ENCODE measurements at regions not wholly inside any gene's neighbourhood (a gene's known extent, or its start where the extent isn't known, plus 50 kb on each side); places are given as distances from the start of the nearest gene placed in this dataset.

DNA sequence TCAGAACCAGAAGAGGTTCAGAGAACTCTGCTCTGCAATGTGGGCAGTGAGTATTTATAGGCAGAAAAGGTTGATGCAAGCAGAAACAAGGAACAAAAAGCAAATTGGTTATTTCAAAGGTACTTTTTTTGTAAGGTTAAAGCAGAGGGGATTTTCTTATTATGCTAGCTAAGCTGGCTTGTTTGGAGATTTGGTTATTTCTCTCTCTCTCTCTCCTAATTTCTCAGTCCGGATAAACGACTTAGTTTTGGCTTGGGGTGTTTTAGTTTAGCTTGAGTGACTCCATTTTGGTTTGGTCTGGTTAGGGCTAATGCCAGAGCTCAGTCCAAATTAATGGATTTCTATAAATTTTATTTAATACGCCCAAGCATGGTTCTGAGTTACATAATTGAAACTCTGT lies 566.8 kb downstream of the SH2D4B start:
- no peak overlapping the region for H3K9ac ChIP-seq (replicated peaks in 1 of 4; ENCODE audit: extremely low read depth in 1 of 4, low read depth in 3 of 4, low read length in 3 of 4)
- H2BK5ac ChIP-seq (ENCODE audit: low read depth, low read length), result no peak overlapping the region
- no peak overlapping the region for H2BK20ac ChIP-seq (ENCODE audit: low read length)
- no peaks in the 10 kb centered on the region for H3K36me3 ChIP-seq (ENCODE audit: control insufficient read depth in 2 of 4, insufficient read depth in 4 of 4, low read length in 3 of 4)
- H3K27me3 ChIP-seq (replicated peaks in 1 of 4; ENCODE audit: control insufficient read depth in 3 of 4, extremely low read depth in 1 of 4, insufficient read depth in 3 of 4, low read length in 3 of 4), result no peaks in the 10 kb centered on the region
- no peak overlapping the region for H2AK5ac ChIP-seq (ENCODE audit: low read depth, low read length)
- H4K20me1 ChIP-seq (replicated peaks in 1 of 2; ENCODE audit: control insufficient read depth in 1 of 2, insufficient read depth in 2 of 2, low read length in 2 of 2), result no peaks in the 10 kb centered on the region
- no peaks in the 10 kb centered on the region for H3K79me1 ChIP-seq (ENCODE audit: low read depth, low read length)
- ChIA-PET CTCF (ENCODE audit: partially characterized antibody) (interaction anchor here (1.0 to 1.6 kb wide), 2 partner anchors 23 to 26 kb away, joined by 3 to 4 read pairs; no protein-coding TSS in a partner anchor), POLR2A (ENCODE audit: partially characterized antibody) (no interaction called here)
- no peak overlapping the region for H3K23ac ChIP-seq (ENCODE audit: insufficient read length)
- no peak overlapping the region for H4K8ac ChIP-seq (ENCODE audit: extremely low read depth, insufficient read depth, low read length)
- 88% methylated on average over 3 of the region's 3 CpGs; no CpG with 5 or more reads in 1 of the 2 experiments for WGBS, 2 experiments (ENCODE audit: extremely low coverage in 1 of 2, insufficient coverage in 1 of 2, insufficient read length in 1 of 2, insufficient replicate concordance in 2 of 2, low coverage in 1 of 2, low lambda C conversion rate in 2 of 2, missing lambda C conversion rate in 1 of 2)
- no peak for TF ChIP-seq MAX (IDR thresholded peaks at IDR 0.05)
- TF ChIP-seq E2F6 (IDR thresholded peaks at IDR 0.05), result no peak
- TF ChIP-seq HDAC2 (IDR thresholded peaks at IDR 0.05; ENCODE audit: borderline replicate concordance in 1 of 2, low read depth in 2 of 2, low read length in 2 of 2), result no peak
- TF ChIP-seq PHF8 (conservative IDR thresholded peaks at IDR 0.05; ENCODE audit: low read depth, low read length), result no peak
- no peak for TF ChIP-seq RXRA (IDR thresholded peaks at IDR 0.05; ENCODE audit: insufficient read depth, low read depth, low read length)
- TF ChIP-seq SP2 (IDR thresholded peaks at IDR 0.05; ENCODE audit: low read length), result no peak
- TF ChIP-seq CHD1 (IDR thresholded peaks at IDR 0.05; ENCODE audit: low read depth, low read length), result no peak
- TF ChIP-seq ASH2L (IDR thresholded peaks at IDR 0.05; ENCODE audit: low read length), result no peak
- no peak for TF ChIP-seq BACH1 (IDR thresholded peaks at IDR 0.05; ENCODE audit: low read length)
- TF ChIP-seq YY1 (IDR thresholded peaks at IDR 0.05; ENCODE audit: low read depth, low read length), result no peak
- TF ChIP-seq SIX5 (IDR thresholded peaks at IDR 0.05; ENCODE audit: low read depth, low read length), result no peak
- no peak for TF ChIP-seq TAF1 (IDR thresholded peaks at IDR 0.05; ENCODE audit: low read depth, low read length)
- H3K4me3 ChIP-seq (ENCODE audit: extremely low read depth in 1 of 4, insufficient read depth in 2 of 4, low read depth in 3 of 4, low read length in 4 of 4), result no peak overlapping the region
- H3K27ac ChIP-seq (ENCODE audit: low read depth, low read length), result no peak overlapping the region
- no peak overlapping the region for H3K56ac ChIP-seq (replicated peaks; ENCODE audit: insufficient read length, low read depth, low read length)
- no peak overlapping the region for H2BK120ac ChIP-seq (replicated peaks; ENCODE audit: low read depth, low read length)
- FAIRE-seq, result no peak
- H3K23me2 ChIP-seq (ENCODE audit: low read depth, low read length), result no peaks in the 10 kb centered on the region
- H3K4me2 ChIP-seq (ENCODE audit: insufficient read depth in 1 of 2, low read depth in 2 of 2, low read length in 2 of 2), result no peak overlapping the region
- H3K79me2 ChIP-seq (ENCODE audit: control insufficient read depth in 1 of 2, insufficient read depth in 2 of 2, low read length in 2 of 2), result no peaks in the 10 kb centered on the region
- H3K18ac ChIP-seq (ENCODE audit: extremely low read depth, low read length), result no peak overlapping the region
- no peaks in the 10 kb centered on the region for H3K4me1 ChIP-seq (replicated peaks in 1 of 4; ENCODE audit: control insufficient read depth in 3 of 4, insufficient read depth in 4 of 4, low read length in 3 of 4)
- H2AFZ ChIP-seq (ENCODE audit: low read length), result no peak overlapping the region
- H3K14ac ChIP-seq (ENCODE audit: insufficient read length), result no peak overlapping the region
- DNase-seq (ENCODE audit: low read depth in 1 of 2, low spot score in 2 of 2), result no peak
- H3K9me3 ChIP-seq (ENCODE audit: insufficient read depth in 2 of 2, low read depth in 1 of 2, low read length in 1 of 2), result no peaks in the 10 kb centered on the region
- H2BK15ac ChIP-seq (ENCODE audit: low read length), result no peak overlapping the region
- H4K5ac ChIP-seq (ENCODE audit: insufficient read length, low read depth, low read length), result no peak overlapping the region
- H2BK12ac ChIP-seq (ENCODE audit: low read depth, low read length), result no peak overlapping the region
- no peak overlapping the region for H3K4ac ChIP-seq (replicated peaks; ENCODE audit: insufficient read length, low read depth, low read length)
- H4K91ac ChIP-seq (replicated peaks; ENCODE audit: insufficient read length, low read length), result no peak overlapping the region
